Stimulated activated CD4-positive, alpha-beta T cell treated with anti-CD3 and anti-CD28 coated beads, Interleukin-15, amount 100 ng/mL, for 1 hour (primary cell): ENCODE measurements at regions not wholly inside any gene's neighbourhood (a gene's known extent, or its start where the extent isn't known, plus 50 kb on each side); places are given as distances from the start of the nearest gene placed in this dataset.

Source experiments
- DNase-seq, 2 donors: peaks; one replicate each; pipeline ENCODE4 v3.0.0-alpha.2; 2020; ENCODE audit warnings: low read depth in 1 of 2, low spot score in 1 of 2

GRCh38 chr5:159453209-159453608, 122.9 kb upstream of the IL12B start:
- DNase-seq = no peak

- no peak for DNase-seq
These were observed 126.0 kb upstream of the IL12B start for GRCh38 chr5:159456261-159456660.

DNA sequence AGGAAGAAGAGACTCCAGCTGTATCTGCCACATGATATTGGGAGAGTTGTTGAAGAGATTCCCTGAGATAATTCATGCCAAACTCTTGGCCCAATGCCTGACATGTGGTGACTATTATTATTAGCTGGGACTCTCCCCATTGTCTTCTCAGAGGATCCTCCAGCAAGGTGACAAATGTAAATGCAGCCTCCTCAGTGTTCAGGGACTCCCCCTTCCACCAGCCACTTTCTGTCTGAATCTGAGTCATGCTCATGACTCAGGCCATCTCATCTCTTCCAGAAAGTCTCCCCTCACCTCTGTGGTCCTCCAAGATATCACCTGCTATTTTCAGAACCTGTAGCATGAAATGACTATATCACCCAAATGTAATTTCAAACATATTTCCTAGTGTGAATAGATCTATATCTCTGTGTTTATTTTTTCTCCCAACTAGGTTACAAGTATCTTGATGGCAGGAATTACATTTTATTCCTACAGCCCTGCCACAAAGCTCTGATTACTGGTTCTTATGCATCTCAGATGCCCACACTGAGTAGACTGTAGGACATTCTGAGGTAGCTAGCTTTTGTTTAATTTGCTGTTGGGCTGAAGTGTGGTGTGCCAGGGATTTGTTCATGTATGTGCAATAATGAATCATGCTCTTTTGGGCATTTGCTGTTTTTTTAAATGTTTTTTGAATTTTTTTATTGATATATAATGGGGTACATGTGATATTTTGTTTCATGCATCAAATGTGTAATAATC, 126.6 kb upstream of the IL12B start:
- DNase-seq = no peak

DNA sequence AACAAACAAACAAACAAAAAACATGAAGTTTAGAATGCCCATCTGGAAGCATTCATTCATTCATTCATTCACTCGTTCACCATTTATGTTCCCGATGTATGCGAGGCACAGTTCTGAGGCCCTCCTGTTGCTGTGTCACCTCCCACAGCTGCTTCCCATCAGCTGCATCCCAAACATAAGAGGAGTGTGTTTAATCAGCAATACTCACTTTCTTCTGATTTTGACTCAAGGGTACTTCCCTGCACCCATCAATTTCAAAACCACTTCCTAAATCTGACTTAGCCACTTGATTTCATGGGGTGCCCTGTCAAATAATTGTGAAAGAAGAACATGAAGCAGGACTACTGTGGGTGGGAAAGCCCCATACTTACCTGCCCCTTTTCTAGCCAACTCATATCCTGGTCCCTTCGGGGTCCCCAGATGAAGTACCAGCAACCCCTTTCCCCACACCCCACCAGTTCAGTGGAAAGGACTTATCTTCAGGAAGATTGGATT, 128.0 kb upstream of the IL12B start:
- no peak for DNase-seq

DNA sequence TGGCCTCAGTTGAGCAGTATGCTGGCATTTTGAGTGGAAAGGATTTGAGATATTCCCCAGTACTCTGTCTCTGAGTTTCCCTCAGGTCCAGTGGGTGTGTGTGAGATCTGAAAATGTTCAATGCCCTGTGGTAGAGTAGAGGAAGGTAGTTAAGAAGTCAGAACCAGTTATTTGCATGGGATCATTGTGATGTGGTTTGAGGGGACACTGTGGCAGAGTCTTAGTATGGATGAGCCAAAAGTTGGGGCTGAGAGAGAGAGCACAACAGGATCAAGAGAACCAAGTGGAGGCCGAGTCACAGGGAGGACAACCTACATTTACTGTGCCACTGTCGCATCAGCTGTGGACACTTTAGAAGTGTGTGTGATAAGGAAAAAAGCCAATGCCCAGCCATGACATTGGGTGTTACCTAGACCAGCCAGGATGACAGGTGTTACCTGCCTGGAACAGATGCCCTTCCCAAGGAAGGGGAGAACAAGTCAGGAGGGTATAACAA, 128.9 kb upstream of the IL12B start:
- no peak for DNase-seq

GRCh38 chr5:159459951-159460538, 129.8 kb upstream of the IL12B start:
- no peak for DNase-seq

GRCh38 chr5:159463590-159464321, 133.5 kb upstream of the IL12B start:
- no peak for DNase-seq

- no peak for DNase-seq
These were observed 135.3 kb upstream of the IL12B start for GRCh38 chr5:159465604-159466003.

GRCh38 chr5:159467666-159468065, 137.4 kb upstream of the IL12B start:
- DNase-seq = no peak

- no peak for DNase-seq
These were observed 139.4 kb upstream of the IL12B start for GRCh38 chr5:159469496-159470372.

- DNase-seq = no peak
These were observed 141.6 kb upstream of the IL12B start for GRCh38 chr5:159471904-159472303.

DNA sequence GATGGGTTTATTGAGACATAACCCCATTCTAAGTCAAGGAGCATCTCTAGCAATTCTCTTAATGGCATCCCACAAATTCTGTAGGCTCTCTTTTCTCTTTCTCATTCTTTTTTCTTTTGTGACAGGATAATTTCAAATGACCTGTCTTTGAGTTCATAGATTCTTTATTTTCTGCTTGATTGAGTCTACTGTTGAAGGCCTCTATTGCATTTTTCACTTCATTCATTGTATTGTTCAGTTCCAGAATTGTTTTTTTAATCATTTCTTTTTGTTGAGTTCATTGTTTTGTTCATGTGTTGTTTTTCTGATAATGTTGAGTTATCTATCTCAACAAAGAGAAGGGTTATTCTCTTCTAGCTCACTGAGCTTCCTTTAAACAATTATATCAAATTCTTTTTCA, 144.7 kb upstream of the IL12B start:
- no peak for DNase-seq

GRCh38 chr5:159478950-159479349, 148.7 kb upstream of the IL12B start:
- DNase-seq = no peak

- no peak for DNase-seq
These were observed 150.6 kb upstream of the IL12B start for GRCh38 chr5:159480849-159481248.

- DNase-seq = no peak
These were observed 151.5 kb upstream of the IL12B start for GRCh38 chr5:159481751-159482150.

DNA sequence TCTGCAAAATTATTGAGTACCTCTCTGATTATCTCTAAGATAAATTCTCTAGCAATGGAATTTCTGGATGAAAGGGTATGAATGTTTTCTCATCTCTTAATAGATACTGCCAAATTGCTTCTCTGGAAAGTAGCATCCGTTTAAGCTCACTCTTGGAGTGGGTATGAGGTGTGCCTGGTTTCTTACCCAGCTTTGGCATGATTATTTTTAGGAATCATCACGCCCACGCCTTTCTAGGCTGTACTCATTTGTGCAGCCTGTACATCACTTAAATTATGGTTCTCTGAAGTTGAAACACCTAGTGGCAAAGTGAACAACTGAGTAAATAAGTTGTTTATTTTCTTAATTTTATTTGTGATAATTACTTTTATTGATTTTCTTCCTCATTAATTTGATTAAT, 156.5 kb upstream of the IL12B start:
- DNase-seq = no peak

DNA sequence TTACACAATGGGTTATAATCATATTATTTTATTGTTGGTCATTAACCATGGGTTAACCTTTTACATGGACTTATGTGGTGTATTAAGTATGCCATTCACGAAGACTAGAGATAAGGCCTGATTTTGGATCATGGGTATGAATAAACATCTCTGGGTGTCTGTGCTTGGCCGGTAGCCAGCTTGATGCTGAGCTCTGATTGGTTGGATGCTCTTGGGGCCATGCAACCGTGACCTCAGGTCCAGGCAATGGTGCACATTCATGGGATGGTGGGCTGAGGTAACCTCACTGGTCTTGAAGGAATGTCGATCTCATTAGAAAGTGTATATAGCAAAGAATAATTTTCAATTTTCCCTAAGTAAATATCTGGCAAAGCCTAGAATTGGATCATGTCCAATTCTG, 158.2 kb upstream of the IL12B start:
- no peak for DNase-seq

- no peak for DNase-seq
These were observed 159.5 kb upstream of the IL12B start for GRCh38 chr5:159489779-159490178.

GRCh38 chr5:159490507-159490906, 160.2 kb upstream of the IL12B start:
- no peak for DNase-seq

DNA sequence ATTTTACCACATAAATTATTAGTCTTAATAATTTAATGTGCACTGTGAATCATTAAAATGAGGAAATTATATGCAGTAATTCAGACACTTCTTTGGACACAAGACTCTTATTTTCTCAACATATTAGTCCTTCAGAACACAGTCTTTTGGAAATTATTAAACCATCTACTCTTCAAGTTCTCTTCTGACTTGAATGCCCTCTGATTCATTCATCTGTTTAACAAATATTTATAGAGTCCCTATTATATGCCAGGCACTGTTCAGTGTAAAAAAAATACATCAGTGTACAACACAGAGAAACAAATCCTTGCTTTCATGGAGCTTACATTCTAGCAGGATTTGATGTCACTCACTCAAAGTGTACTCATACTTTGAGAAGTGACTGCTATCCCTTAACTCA, 163.4 kb upstream of the IL12B start:
- DNase-seq = no peak

DNA sequence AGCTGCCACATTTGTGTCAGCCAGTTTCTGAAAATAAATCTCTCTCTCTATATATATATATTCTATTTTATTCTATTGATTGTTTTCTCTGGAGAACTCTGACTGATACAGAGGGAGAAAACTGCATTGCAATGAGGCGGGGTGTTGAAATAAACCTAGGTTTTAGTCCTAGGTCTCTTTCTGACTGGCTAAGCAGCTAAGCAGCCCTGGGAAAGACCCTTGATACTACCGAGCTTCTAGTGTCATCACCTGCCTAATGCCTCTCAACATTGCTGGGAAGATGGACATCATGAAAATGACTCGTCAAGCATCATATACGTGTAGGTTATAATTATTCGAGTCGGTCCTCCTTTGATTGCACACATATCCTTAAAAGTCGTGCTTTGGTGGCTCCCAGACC, 166.5 kb upstream of the IL12B start:
- no peak for DNase-seq
